Breast epithelium (tissue), 4 donors: ENCODE measurements at regions not wholly inside any gene's neighbourhood (a gene's known extent, or its start where the extent isn't known, plus 50 kb on each side); places are given as distances from the start of the nearest gene placed in this dataset.

ENCODE experiments used
- DNase-seq, 2 donors: peaks; one replicate each; pipeline ENCODE4 v3.0.0-alpha.2; 2019; ENCODE audit warnings: low spot score in 2 of 2
- H3K27ac ChIP-seq, 2 donors: fragments of 200-600 bp; sonication (generic) in 1 of 2; one replicate each; pipeline ENCODE4 v1.5.1; 2016 to 2019; ENCODE audit warnings: mild to moderate bottlenecking in 1 of 2
- H3K27me3 ChIP-seq, 2 donors: fragments of 200-600 bp; sonication (generic) in 1 of 2; one replicate each; pipeline versions ENCODE4 v1.5.1 to v1.6.0; 2017 to 2019; ENCODE audit warnings: control low read depth in 1 of 2, mild to moderate bottlenecking in 1 of 2
- H3K36me3 ChIP-seq: fragments of 200-600 bp; one replicate; pipeline ENCODE4 v1.5.1; 2019
- H3K4me1 ChIP-seq, 2 donors: fragments of 200-600 bp; sonication (generic); one replicate each; pipeline ENCODE4 v1.5.1; 2016 to 2019; ENCODE audit warnings: control low read depth in 1 of 2
- H3K4me3 ChIP-seq, 3 donors: fragments of 200-600 bp; sonication (generic); 1 replicate in 2 of 3; 2 replicates in 1 of 3; pipeline ENCODE4 v1.5.1; 2016 to 2019; ENCODE audit warnings: mild to moderate bottlenecking in 3 of 3, moderate library complexity in 2 of 3
- H3K9me3 ChIP-seq, 2 donors: fragments of 200-600 bp; sonication (generic) in 1 of 2; one replicate each; pipeline ENCODE4 v1.5.1; 2016 to 2019; ENCODE audit warnings: control low read depth in 1 of 2
- CTCF ChIP-seq, 3 donors: fragments of 450-650 bp; IDR thresholded peaks; one replicate each; pipeline ENCODE4 v1.5.1; 2016 to 2017; ENCODE audit warnings: antibody characterized with exemption in 3 of 3, mild to moderate bottlenecking in 3 of 3, moderate library complexity in 3 of 3
- POLR2A ChIP-seq: fragments of 450-650 bp; IDR thresholded peaks from one replicate; pipeline ENCODE4 v1.6.1; 2016; ENCODE audit warnings: antibody characterized with exemption, mild to moderate bottlenecking, moderate library complexity
- POLR2AphosphoS5 ChIP-seq, 3 donors: sonication (generic); formaldehyde crosslinking; IDR thresholded peaks; one replicate each; pipeline ENCODE4 v1.6.1; 2017; ENCODE audit warnings: antibody characterized with exemption in 3 of 3
- intact Hi-C: fragments of 100-400 bp; cut with DNase I; formaldehyde crosslinking; loops from one replicate; pipeline ENCODE4 v1.15.1; 2023; ENCODE audit warnings: low total_unique reads

DNA sequence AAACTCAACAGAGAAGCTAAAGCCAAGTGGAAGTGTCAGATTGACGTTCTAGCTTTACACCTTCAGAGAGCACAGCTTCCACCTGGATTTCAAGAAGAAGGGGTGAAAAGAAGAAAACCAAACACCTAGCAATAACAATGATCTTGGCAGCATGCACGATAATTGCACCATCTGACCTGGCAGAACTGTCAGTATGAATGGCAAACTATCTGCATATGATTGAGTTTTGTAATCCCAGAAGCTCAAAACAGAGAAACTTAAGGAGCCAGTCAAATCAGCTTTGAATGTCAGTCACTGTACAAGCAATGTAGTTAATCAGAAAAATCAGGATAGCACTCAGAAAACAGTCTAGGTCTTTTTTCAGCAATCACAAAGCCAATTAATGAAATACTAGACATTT, 427.1 kb downstream of the ZFHX3 start:
- H3K9me3 ChIP-seq = no peaks in the 10 kb centered on the region
- no peak for DNase-seq
- no peak overlapping the region for H3K27ac ChIP-seq
- H3K36me3 ChIP-seq = no peaks in the 10 kb centered on the region
- no peaks in the 10 kb centered on the region for H3K27me3 ChIP-seq
- TF ChIP-seq POLR2A = no peak
- no peak for TF ChIP-seq POLR2AphosphoS5 (IDR thresholded peaks at IDR 0.05)
- TF ChIP-seq CTCF (IDR thresholded peaks at IDR 0.05) = no peak
- intact Hi-C loops = no loop called here
- H3K4me3 ChIP-seq = no peak overlapping the region
- no peaks in the 10 kb centered on the region for H3K4me1 ChIP-seq

DNA sequence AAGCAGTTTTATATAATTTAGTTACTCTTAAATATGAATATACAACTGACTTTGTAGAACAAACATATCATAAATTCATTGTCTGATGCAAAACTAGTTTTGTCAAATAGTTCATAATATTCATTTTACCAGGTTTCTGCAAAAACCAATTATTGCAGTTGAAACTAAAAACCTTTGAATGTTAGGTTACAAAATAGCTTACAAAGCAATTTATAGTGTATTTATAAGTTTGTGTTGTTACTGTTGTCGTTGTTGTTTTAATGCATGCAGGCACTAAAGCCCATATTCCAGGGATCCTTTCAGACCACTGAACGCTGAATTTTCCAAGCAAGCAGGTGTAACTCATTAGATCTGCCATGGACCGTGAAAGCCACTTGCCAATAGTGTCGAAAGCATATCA, 427.6 kb downstream of the ZFHX3 start:
- Histone ChIP-seq H3K36me3 (no peaks in the 10 kb centered on the region), H3K27me3 (no peaks in the 10 kb centered on the region), H3K9me3 (no peaks in the 10 kb centered on the region), H3K27ac (no peak overlapping the region), H3K4me3 (no peak overlapping the region), H3K4me1 (no peaks in the 10 kb centered on the region)
- intact Hi-C loops = no loop called here
- TF ChIP-seq POLR2AphosphoS5 (IDR thresholded peaks at IDR 0.05) = no peak
- no peak for TF ChIP-seq CTCF (IDR thresholded peaks at IDR 0.05)
- TF ChIP-seq POLR2A = no peak
- no peak for DNase-seq

DNA sequence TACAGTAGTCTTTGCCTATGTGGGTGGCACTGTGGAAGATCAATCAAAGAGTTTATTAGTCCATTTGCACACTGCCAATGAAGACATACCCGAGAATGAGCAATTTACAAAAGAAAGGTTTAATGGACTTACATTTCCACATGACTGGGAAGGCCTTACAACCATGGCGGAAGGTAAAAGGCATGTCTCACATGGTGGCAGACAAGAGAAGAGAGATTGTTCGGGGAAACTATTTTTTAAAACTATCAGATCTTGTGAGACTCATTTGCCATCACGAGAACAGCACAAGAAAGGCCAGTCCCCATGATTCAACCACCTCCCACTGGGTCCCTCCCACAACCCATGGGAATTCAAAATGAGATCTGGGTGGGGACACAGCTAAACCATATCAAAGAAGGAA, 432.1 kb downstream of the ZFHX3 start:
- no peak for DNase-seq
- intact Hi-C loops = no loop called here
- Histone ChIP-seq H3K9me3 (no peaks in the 10 kb centered on the region), H3K4me1 (no peaks in the 10 kb centered on the region), H3K27me3 (no peaks in the 10 kb centered on the region), H3K27ac (no peak overlapping the region), H3K4me3 (no peak overlapping the region), H3K36me3 (no peaks in the 10 kb centered on the region)
- TF ChIP-seq CTCF (IDR thresholded peaks at IDR 0.05) = no peak
- no peak for TF ChIP-seq POLR2A
- TF ChIP-seq POLR2AphosphoS5 (IDR thresholded peaks at IDR 0.05) = no peak

DNA sequence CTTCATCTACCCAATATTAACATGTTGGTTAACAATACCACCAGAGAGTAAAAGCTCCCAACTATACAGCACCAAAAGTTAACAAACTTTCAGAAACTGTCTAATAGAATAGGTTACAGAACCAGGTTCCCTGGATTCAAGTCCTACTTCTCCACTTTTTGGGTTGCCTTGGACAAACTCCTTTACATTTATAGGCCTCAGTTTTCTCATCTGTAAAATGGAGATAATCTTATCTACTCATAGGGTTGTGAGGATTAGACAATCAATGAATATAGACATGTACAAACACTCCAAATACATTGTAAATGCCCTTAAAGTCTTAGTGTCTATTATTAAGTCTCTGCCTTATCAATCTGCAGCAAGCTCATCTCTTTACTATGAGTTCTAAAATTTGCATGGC, 435.2 kb downstream of the ZFHX3 start:
- Histone ChIP-seq H3K4me1 (no peaks in the 10 kb centered on the region), H3K27me3 (no peaks in the 10 kb centered on the region), H3K9me3 (no peaks in the 10 kb centered on the region), H3K4me3 (no peak overlapping the region), H3K27ac (no peak overlapping the region), H3K36me3 (no peaks in the 10 kb centered on the region)
- intact Hi-C loops = no loop called here
- TF ChIP-seq CTCF (IDR thresholded peaks at IDR 0.05) = no peak
- TF ChIP-seq POLR2AphosphoS5 (IDR thresholded peaks at IDR 0.05) = no peak
- TF ChIP-seq POLR2A = no peak
- no peak for DNase-seq

DNA sequence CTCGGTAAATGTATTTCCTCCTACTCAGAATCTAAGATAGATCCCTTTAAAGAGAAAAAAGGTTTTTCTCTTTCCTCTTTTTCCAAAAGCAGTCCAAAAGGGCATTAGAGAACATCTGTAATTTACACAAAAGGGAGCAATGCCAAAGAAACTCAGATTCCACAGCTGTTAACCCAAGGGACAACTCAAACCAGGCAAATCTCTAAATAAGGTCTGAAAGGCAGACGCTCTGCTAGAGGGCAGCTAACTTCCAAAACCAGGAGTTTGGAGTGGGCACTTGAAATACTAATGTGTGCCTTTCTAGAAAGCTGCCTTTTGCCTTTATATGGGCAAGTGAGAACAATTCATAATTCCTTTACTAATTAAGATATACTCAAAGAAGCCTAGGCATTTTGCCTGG, 435.7 kb downstream of the ZFHX3 start:
- Histone ChIP-seq H3K9me3 (no peaks in the 10 kb centered on the region), H3K36me3 (no peaks in the 10 kb centered on the region), H3K27ac (no peak overlapping the region), H3K4me1 (no peaks in the 10 kb centered on the region), H3K4me3 (no peak overlapping the region), H3K27me3 (no peaks in the 10 kb centered on the region)
- TF ChIP-seq CTCF (IDR thresholded peaks at IDR 0.05) = no peak
- TF ChIP-seq POLR2AphosphoS5 (IDR thresholded peaks at IDR 0.05) = no peak
- no peak for TF ChIP-seq POLR2A
- no peak for DNase-seq
- intact Hi-C loops = no loop called here
